ENCODE measurements at regions not wholly inside any gene's neighbourhood (a gene's known extent, or its start where the extent isn't known, plus 50 kb on each side); places are given as distances from the start of the nearest gene placed in this dataset.

DNA sequence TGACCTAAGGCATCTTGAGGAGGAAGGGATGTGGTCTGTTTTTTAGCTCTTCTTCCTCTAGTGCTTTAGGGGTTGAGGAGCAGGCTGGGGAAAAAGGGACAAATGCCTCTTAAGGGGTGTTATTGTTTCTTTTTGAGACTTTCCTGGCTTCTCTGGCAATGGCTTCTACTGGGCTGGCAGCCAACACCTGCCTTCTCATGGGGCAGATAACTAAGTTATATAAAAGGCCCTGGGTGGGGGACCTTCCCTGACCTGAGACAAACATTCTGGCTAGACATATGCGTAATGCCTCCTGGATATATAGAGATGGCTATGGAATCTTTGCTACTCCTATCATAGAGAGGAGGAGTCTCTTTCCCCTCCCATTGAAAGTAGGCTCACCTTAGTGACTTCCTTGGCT lies 179.2 kb upstream of the PROK2 start:
- H3K27me3 ChIP-seq = no peaks in the 10 kb centered on the region
- TF ChIP-seq CTCF (IDR thresholded peaks at IDR 0.05) (no peak), EP300 (IDR thresholded peaks at IDR 0.05; ENCODE audit: low read depth) (no peak), POLR2A (IDR thresholded peaks at IDR 0.05) (no peak), POLR2AphosphoS5 (IDR thresholded peaks at IDR 0.05) (no peak)
- 50% methylated on average over 1 of the region's 1 CpG; no CpG with 5 or more reads in 1 of the 2 donors for WGBS, 2 donors (ENCODE audit: low coverage in 1 of 2)
- intact Hi-C loops (cut with DNase I; ENCODE audit: low total_unique reads) (no loop called here), in situ Hi-C loops (cut with MboI; ENCODE audit: low pct_ligation_motif_present in 1 of 4, low pct_unique_long_range_greater_than_20kb in 1 of 4, low sequenced_read_pairs in 3 of 4) (loop anchor here in 3 of 4 donors (25.0 kb wide), 2 partner anchors 298 to 848 kb away; no protein-coding TSS in a partner anchor)
- no peak for DNase-seq
- no peaks in the 10 kb centered on the region for H3K9me3 ChIP-seq
- H3K4me3 ChIP-seq = no peak overlapping the region
- no peaks in the 10 kb centered on the region for H3K36me3 ChIP-seq
- no peaks in the 10 kb centered on the region for H3K4me1 ChIP-seq
- H3K27ac ChIP-seq = no peak overlapping the region

DNA sequence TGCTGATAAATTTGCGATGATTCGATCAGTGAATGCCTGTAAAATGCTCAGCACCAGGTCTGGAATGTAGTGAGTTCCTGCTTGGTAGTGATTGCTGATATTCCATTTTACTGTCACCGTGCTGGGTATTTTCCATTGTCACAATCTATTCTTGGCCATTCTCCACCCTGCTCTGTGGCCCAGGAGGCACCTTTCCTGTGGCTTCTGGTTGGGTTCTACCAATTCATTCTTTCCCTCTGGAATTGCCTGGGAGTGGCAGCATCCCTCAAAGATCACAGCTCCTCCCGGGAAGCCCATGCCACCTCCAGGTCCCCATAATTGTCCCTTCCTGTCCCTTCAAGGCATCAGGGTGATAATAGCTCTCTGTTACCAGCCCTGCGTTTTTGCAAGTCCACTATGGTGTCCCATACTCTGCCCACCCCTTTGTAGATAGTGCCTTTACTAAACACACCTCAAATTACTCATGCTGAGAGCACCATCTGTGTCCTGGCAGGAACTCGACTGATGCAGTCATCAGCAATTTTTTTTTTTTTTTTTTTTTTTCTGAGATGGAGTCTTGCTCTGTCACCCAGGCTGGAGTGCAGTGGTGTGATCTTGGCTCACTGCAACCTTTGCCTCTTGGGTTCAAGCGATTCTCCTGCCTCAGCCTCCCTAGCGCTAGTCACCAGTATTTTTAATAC lies 177.8 kb upstream of the PROK2 start:
- 71 to 87% methylated on average over 3 to 8 of the region's 8 CpGs for WGBS, 2 donors (ENCODE audit: low coverage in 1 of 2)
- Histone ChIP-seq H3K27me3 (no peaks in the 10 kb centered on the region), H3K4me1 (no peaks in the 10 kb centered on the region), H3K27ac (no peak overlapping the region), H3K36me3 (no peaks in the 10 kb centered on the region), H3K4me3 (no peak overlapping the region), H3K9me3 (no peaks in the 10 kb centered on the region)
- intact Hi-C loops (cut with DNase I; ENCODE audit: low total_unique reads) (no loop called here), in situ Hi-C loops (cut with MboI; ENCODE audit: low pct_ligation_motif_present in 1 of 4, low pct_unique_long_range_greater_than_20kb in 1 of 4, low sequenced_read_pairs in 3 of 4) (loop anchor here in 3 of 4 donors (25.0 kb wide), 2 partner anchors 300 to 850 kb away; no protein-coding TSS in a partner anchor)
- no peak for DNase-seq
- no peak for TF ChIP-seq CTCF (IDR thresholded peaks at IDR 0.05)
- TF ChIP-seq EP300 (IDR thresholded peaks at IDR 0.05; ENCODE audit: low read depth) = no peak
- no peak for TF ChIP-seq POLR2A (IDR thresholded peaks at IDR 0.05)
- TF ChIP-seq POLR2AphosphoS5 (IDR thresholded peaks at IDR 0.05) = no peak

GRCh38 chr3:71961891-71962290 lies 176.9 kb upstream of the PROK2 start:
- no peak for DNase-seq
- Histone ChIP-seq H3K9me3 (no peaks in the 10 kb centered on the region), H3K4me1 (no peaks in the 10 kb centered on the region), H3K36me3 (no peaks in the 10 kb centered on the region), H3K27ac (no peak overlapping the region), H3K4me3 (no peak overlapping the region), H3K27me3 (no peaks in the 10 kb centered on the region)
- intact Hi-C loops (cut with DNase I; ENCODE audit: low total_unique reads) = no loop called here
- WGBS, 2 donors (ENCODE audit: low coverage in 1 of 2) = 88 to 100% methylated on average over 2 of the region's 2 CpGs
- in situ Hi-C loops (cut with MboI; ENCODE audit: low pct_ligation_motif_present in 1 of 4, low pct_unique_long_range_greater_than_20kb in 1 of 4, low sequenced_read_pairs in 3 of 4) = loop anchor here in 3 of 4 donors (25.0 kb wide), 2 partner anchors 300 to 850 kb away; no protein-coding TSS in a partner anchor
- no peak for TF ChIP-seq EP300 (IDR thresholded peaks at IDR 0.05; ENCODE audit: low read depth)
- no peak for TF ChIP-seq POLR2A (IDR thresholded peaks at IDR 0.05)
- TF ChIP-seq POLR2AphosphoS5 (IDR thresholded peaks at IDR 0.05) = no peak
- no peak for TF ChIP-seq CTCF (IDR thresholded peaks at IDR 0.05)

DNA sequence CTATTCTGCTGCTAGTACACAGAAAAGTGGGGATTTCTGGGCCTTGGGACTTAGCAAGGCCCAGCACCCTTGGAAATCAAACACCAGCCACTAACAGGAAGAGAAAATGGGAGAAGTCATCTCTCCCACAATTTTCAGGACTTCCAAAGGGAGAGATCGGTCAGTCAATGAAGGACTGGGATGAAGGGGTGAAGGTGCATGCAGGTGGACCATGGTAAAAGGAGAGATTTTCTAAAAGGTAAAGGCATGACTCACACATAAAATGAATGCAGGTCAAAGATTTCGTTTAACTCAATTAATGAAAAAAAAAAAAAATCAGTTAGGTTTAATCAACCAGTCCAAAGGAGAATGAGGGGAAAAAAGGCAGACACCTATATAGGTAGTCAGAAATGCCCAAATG lies 176.4 kb upstream of the PROK2 start:
- no peak for DNase-seq
- no peak for TF ChIP-seq CTCF (IDR thresholded peaks at IDR 0.05)
- no peak for TF ChIP-seq EP300 (IDR thresholded peaks at IDR 0.05; ENCODE audit: low read depth)
- no peak for TF ChIP-seq POLR2AphosphoS5 (IDR thresholded peaks at IDR 0.05)
- TF ChIP-seq POLR2A (IDR thresholded peaks at IDR 0.05) = no peak
- in situ Hi-C loops (cut with MboI; ENCODE audit: low pct_ligation_motif_present in 1 of 4, low pct_unique_long_range_greater_than_20kb in 1 of 4, low sequenced_read_pairs in 3 of 4) (loop anchor here in 3 of 4 donors (25.0 kb wide), 2 partner anchors 301 to 851 kb away; no protein-coding TSS in a partner anchor), intact Hi-C loops (cut with DNase I; ENCODE audit: low total_unique reads) (no loop called here)
- Histone ChIP-seq H3K4me1 (no peaks in the 10 kb centered on the region), H3K9me3 (no peaks in the 10 kb centered on the region), H3K4me3 (no peak overlapping the region), H3K27ac (no peak overlapping the region), H3K27me3 (no peaks in the 10 kb centered on the region), H3K36me3 (no peaks in the 10 kb centered on the region)
- 85 to 100% methylated on average over 2 of the region's 2 CpGs for WGBS, 2 donors (ENCODE audit: low coverage in 1 of 2)

Data from transverse colon (tissue), 4 donors.